NCI-H2227 (cell line): ENCODE measurements at regions not wholly inside any gene's neighbourhood (a gene's known extent, or its start where the extent isn't known, plus 50 kb on each side); places are given as distances from the start of the nearest gene placed in this dataset.
A peak's percentile ranks its signal among the peaks of the same experiment; 100 is the strongest.
"Not testable (repeated sequence)": the region's sequence is repeated elsewhere in the genome, so short reads cannot be mapped to it uniquely, and the experiment has no call there.

Source experiments
- DNase-seq: peaks from one replicate; lab custom pipeline; 2025; ENCODE audit not compliant: unreplicated experiment; lab: John Stamatoyannopoulos, UW

GRCh38 chr1:59195151-59195550 lies 101.7 kb upstream of the FGGY start:
- DNase-seq = no peak

- DNase-seq = no peak
Measured at GRCh38 chr1:59198564-59198963, 98.3 kb upstream of the FGGY start.

GRCh38 chr1:59199147-59199546 lies 97.7 kb upstream of the FGGY start:
- peak; percentile 7 for DNase-seq

- DNase-seq = peak; percentile 22
Measured at GRCh38 chr1:59199719-59200376, 97.0 kb upstream of the FGGY start.

- no peak for DNase-seq
Measured at GRCh38 chr1:59201341-59201740, 95.6 kb upstream of the FGGY start.

- DNase-seq = no peak
Measured at GRCh38 chr1:59202455-59202854, 94.4 kb upstream of the FGGY start.

- no peak for DNase-seq
Measured at GRCh38 chr1:59204001-59204400, 92.9 kb upstream of the FGGY start.

- DNase-seq = not testable (repeated sequence)
Measured at GRCh38 chr1:59206616-59207015, 90.3 kb upstream of the FGGY start.

- DNase-seq = not testable (repeated sequence)
Measured at GRCh38 chr1:59210430-59210829, 86.5 kb upstream of the FGGY start.

- no peak for DNase-seq
Measured at GRCh38 chr1:59212706-59213105, 84.2 kb upstream of the FGGY start.

GRCh38 chr1:59214248-59215208 lies 82.4 kb upstream of the FGGY start:
- no peak for DNase-seq

- DNase-seq = no peak
Measured at GRCh38 chr1:59215766-59216291, 81.1 kb upstream of the FGGY start.

GRCh38 chr1:59217439-59217838 lies 79.5 kb upstream of the FGGY start:
- not testable (repeated sequence) for DNase-seq

- DNase-seq = no peak
Measured at GRCh38 chr1:59218521-59219236, 78.2 kb upstream of the FGGY start.

GRCh38 chr1:59219916-59220315 lies 77.0 kb upstream of the FGGY start:
- DNase-seq = no peak

- no peak for DNase-seq
Measured at GRCh38 chr1:59220356-59220755, 76.5 kb upstream of the FGGY start.

GRCh38 chr1:59223198-59223597 lies 73.7 kb upstream of the FGGY start:
- no peak for DNase-seq

- DNase-seq = no peak
Measured at GRCh38 chr1:59223989-59224634, 72.8 kb upstream of the FGGY start.

- no peak for DNase-seq
Measured at GRCh38 chr1:59225594-59226316, 71.1 kb upstream of the FGGY start.

- no peak for DNase-seq
Measured at GRCh38 chr1:59229138-59229537, 67.8 kb upstream of the FGGY start.
